CD4-positive, alpha-beta memory T cell (primary cell): ENCODE measurements at regions not wholly inside any gene's neighbourhood (a gene's known extent, or its start where the extent isn't known, plus 50 kb on each side); places are given as distances from the start of the nearest gene placed in this dataset.

ENCODE experiments used
- CTCF ChIA-PET: fragments of 350-600 bp; sonication (Branson Sonifier 250); formaldehyde crosslinking; loops from one replicate; lab custom pipeline; 2021; ENCODE audit warnings: inconsistent platforms; ENCODE audit not compliant: partially characterized antibody; lab: Charles Lee
- POLR2A ChIA-PET: fragments of 350-600 bp; sonication (Branson Sonifier 250); formaldehyde crosslinking; loops from one replicate; lab custom pipeline; 2021; ENCODE audit not compliant: partially characterized antibody; lab: Charles Lee
- DNase-seq, 5 donors: peaks; one replicate each; pipeline versions ENCODE4 v3.0.0 to v3.0.0-alpha.2; 2020 to 2022; ENCODE audit warnings: mixed read lengths in 1 of 5
- H3K27ac ChIP-seq: one replicate; pipeline ENCODE4 v1.7.0; 2013; ENCODE audit warnings: low read depth, low read length
- H3K27me3 ChIP-seq: 2 replicates; pipeline ENCODE4 v1.7.0; 2013; ENCODE audit warnings: mild to moderate bottlenecking, low read length, moderate library complexity; ENCODE audit not compliant: insufficient read depth
- H3K36me3 ChIP-seq: 2 replicates; pipeline ENCODE4 v1.7.0; 2013; ENCODE audit warnings: mild to moderate bottlenecking, low read length, moderate library complexity; ENCODE audit not compliant: insufficient read depth
- H3K4me1 ChIP-seq: 2 replicates; pipeline ENCODE4 v1.7.0; 2013; ENCODE audit warnings: mild to moderate bottlenecking, low read length, moderate library complexity; ENCODE audit not compliant: insufficient read depth
- H3K4me3 ChIP-seq, 2 donors: one replicate each; pipeline ENCODE4 v1.7.0; 2013; ENCODE audit warnings: low read length in 2 of 2, mild to moderate bottlenecking in 1 of 2
- H3K9me3 ChIP-seq, 2 donors: one replicate each; pipeline ENCODE4 v1.7.0; 2013; ENCODE audit warnings: low read length in 2 of 2, control low read depth in 1 of 2; ENCODE audit not compliant: control insufficient read depth in 1 of 2
- H3K27ac Mint-ChIP-seq, 7 donors: one replicate each; pipeline ENCODE4 v1.8.0; 2020 to 2021; ENCODE audit warnings: mixed read lengths in 7 of 7, mild to moderate bottlenecking in 6 of 7, inconsistent platforms in 3 of 7, moderate library complexity in 3 of 7
- H3K27me3 Mint-ChIP-seq, 2 donors: one replicate each; pipeline ENCODE4 v1.8.0; 2020 to 2021; ENCODE audit warnings: mixed read lengths in 2 of 2
- H3K36me3 Mint-ChIP-seq, 2 donors: one replicate each; pipeline ENCODE4 v1.8.0; 2020 to 2021; ENCODE audit warnings: mixed read lengths in 2 of 2, inconsistent platforms in 1 of 2, mild to moderate bottlenecking in 1 of 2
- H3K4me1 Mint-ChIP-seq, 4 donors: one replicate each; pipeline ENCODE4 v1.8.0; 2020 to 2021; ENCODE audit warnings: mixed read lengths in 4 of 4, mild to moderate bottlenecking in 1 of 4
- H3K4me3 Mint-ChIP-seq, 8 donors: one replicate each; pipeline ENCODE4 v1.8.0; 2020 to 2021; ENCODE audit warnings: mixed read lengths in 8 of 8, mild to moderate bottlenecking in 7 of 8, moderate library complexity in 6 of 8, inconsistent platforms in 3 of 8
- H3K9me3 Mint-ChIP-seq, 8 donors: one replicate each; pipeline ENCODE4 v1.8.0; 2020 to 2021; ENCODE audit warnings: mixed read lengths in 8 of 8, mild to moderate bottlenecking in 5 of 8, inconsistent platforms in 3 of 8, moderate library complexity in 1 of 8
- intact Hi-C: fragments of 100-400 bp; cut with micrococcal nuclease; formaldehyde crosslinking; loops from one replicate; pipeline ENCODE4 v1.15.1; 2023

DNA sequence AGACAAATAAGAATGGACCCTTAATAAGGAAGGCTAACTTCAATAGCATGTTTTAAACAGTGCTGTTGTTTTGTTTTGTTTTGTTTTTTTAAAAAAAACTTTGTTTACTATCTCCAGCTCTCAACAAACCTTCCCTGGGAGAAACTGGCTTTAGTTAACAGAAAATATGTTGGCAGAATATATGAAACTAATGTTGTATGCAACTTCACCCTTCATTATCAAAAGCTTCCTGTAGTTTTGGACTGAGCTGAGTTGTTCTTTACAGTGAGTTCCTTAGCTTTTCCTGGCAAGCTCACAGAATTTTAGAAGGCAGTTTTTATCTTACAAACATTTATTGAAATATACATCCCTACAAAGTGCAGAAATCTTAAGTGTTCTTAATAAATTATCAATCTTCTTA is 2480.7 kb upstream of the PCDH20 start:
- Mint-ChIP-seq H3K4me3 (no peak overlapping the region), H3K27me3 (no peaks in the 10 kb centered on the region), H3K9me3 (peaks cover 0 to 15% (median 2%) of the 10 kb centered on the region in 8 donors), H3K36me3 (no peaks in the 10 kb centered on the region), H3K27ac (no peak overlapping the region), H3K4me1 (no peaks in the 10 kb centered on the region)
- no peak for DNase-seq
- Histone ChIP-seq H3K9me3 (no peaks in the 10 kb centered on the region), H3K27ac (no peak overlapping the region), H3K4me3 (no peak overlapping the region), H3K4me1 (no peaks in the 10 kb centered on the region), H3K27me3 (no peaks in the 10 kb centered on the region), H3K36me3 (no peaks in the 10 kb centered on the region)
- ChIA-PET CTCF (no interaction called here), POLR2A (no interaction called here)
- intact Hi-C loops = no loop called here

DNA sequence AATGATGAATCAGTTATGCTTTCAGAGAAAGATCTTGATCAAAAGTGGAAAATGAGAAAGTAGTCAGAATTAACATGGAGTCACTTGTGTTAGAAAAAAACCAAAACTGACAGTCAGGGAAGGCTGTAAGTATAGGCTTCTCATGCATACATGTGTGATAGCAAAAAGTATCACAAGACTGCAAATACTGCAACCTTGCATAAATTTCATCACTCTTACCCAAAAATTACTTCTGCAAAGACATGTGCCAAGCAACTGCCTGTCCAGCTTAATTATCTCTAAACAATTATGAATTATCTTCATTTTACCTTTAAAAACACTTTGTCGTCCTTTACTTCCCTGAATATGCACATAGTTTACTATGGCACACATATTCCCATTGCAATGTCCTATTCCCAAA is 2466.4 kb upstream of the PCDH20 start:
- Mint-ChIP-seq H3K4me1 (no peaks in the 10 kb centered on the region), H3K36me3 (no peaks in the 10 kb centered on the region), H3K27ac (no peak overlapping the region), H3K4me3 (no peak overlapping the region), H3K27me3 (no peaks in the 10 kb centered on the region), H3K9me3 (peaks cover 0 to 12% (median 4%) of the 10 kb centered on the region in 8 donors)
- ChIA-PET CTCF (no interaction called here), POLR2A (no interaction called here)
- no peaks in the 10 kb centered on the region for H3K4me1 ChIP-seq
- no peaks in the 10 kb centered on the region for H3K9me3 ChIP-seq
- H3K36me3 ChIP-seq = no peaks in the 10 kb centered on the region
- intact Hi-C loops = no loop called here
- H3K27ac ChIP-seq = no peak overlapping the region
- no peak overlapping the region for H3K4me3 ChIP-seq
- no peaks in the 10 kb centered on the region for H3K27me3 ChIP-seq
- DNase-seq = no peak

DNA sequence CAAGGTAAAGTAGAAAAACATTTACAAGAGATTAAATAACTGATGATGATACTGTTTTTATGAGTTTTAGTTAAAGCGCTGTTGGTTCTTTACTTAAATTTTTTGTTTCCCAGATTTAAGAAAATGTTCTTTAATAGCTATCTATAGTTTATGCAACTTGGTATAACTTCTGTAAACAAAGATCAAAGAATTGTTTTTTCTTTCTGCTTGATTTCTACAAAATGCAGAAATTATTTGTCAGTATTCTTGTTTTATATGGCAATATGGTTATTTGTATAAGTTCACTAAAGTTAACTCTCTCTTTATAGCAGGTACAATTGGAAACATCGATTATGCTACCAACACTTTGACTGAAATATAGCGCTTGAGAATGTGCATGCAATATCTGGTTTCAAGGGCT is 2465.1 kb upstream of the PCDH20 start:
- H3K4me1 ChIP-seq = no peaks in the 10 kb centered on the region
- H3K4me3 ChIP-seq = no peak overlapping the region
- Mint-ChIP-seq H3K4me1 (no peaks in the 10 kb centered on the region), H3K9me3 (peaks cover 3 to 18% (median 7%) of the 10 kb centered on the region in 8 donors), H3K4me3 (no peak overlapping the region), H3K36me3 (no peaks in the 10 kb centered on the region), H3K27ac (no peak overlapping the region), H3K27me3 (no peaks in the 10 kb centered on the region)
- no peaks in the 10 kb centered on the region for H3K9me3 ChIP-seq
- H3K27me3 ChIP-seq = no peaks in the 10 kb centered on the region
- intact Hi-C loops = no loop called here
- no peaks in the 10 kb centered on the region for H3K36me3 ChIP-seq
- no peak for DNase-seq
- H3K27ac ChIP-seq = no peak overlapping the region
- ChIA-PET POLR2A (no interaction called here), CTCF (no interaction called here)

DNA sequence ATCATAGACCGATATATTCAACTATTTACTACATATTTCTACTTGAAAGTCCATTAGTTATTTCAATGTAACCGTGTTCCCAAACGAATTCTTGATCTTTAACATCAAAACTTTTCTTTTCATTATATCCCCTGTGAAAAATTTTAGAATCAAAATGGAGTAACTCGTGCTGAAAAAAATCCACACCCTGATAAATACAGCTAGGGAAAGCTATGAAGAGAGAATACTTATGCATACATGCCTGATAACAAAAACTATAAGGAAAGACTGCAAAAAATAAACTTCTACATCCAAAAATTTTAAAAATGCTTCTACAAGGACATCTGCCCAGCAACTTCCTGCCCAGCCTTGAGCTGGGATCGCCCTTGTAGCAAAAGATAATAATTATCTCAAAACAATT is 2458.3 kb upstream of the PCDH20 start:
- H3K36me3 Mint-ChIP-seq = peaks cover 0 to 3% of the 10 kb centered on the region in 2 donors
- intact Hi-C loops = no loop called here
- CTCF ChIA-PET = no interaction called here
- no peak overlapping the region for H3K4me3 ChIP-seq
- no peaks in the 10 kb centered on the region for H3K27me3 Mint-ChIP-seq
- no peaks in the 10 kb centered on the region for H3K27me3 ChIP-seq
- H3K9me3 Mint-ChIP-seq = peaks cover 4 to 20% (median 10%) of the 10 kb centered on the region in 8 donors
- H3K9me3 ChIP-seq = no peaks in the 10 kb centered on the region
- no peak for DNase-seq
- H3K4me1 Mint-ChIP-seq = no peaks in the 10 kb centered on the region
- no peak overlapping the region for H3K27ac ChIP-seq
- H3K36me3 ChIP-seq = no peaks in the 10 kb centered on the region
- POLR2A ChIA-PET = no interaction called here
- no peak overlapping the region for H3K27ac Mint-ChIP-seq
- H3K4me1 ChIP-seq = no peaks in the 10 kb centered on the region
- no peak overlapping the region for H3K4me3 Mint-ChIP-seq

DNA sequence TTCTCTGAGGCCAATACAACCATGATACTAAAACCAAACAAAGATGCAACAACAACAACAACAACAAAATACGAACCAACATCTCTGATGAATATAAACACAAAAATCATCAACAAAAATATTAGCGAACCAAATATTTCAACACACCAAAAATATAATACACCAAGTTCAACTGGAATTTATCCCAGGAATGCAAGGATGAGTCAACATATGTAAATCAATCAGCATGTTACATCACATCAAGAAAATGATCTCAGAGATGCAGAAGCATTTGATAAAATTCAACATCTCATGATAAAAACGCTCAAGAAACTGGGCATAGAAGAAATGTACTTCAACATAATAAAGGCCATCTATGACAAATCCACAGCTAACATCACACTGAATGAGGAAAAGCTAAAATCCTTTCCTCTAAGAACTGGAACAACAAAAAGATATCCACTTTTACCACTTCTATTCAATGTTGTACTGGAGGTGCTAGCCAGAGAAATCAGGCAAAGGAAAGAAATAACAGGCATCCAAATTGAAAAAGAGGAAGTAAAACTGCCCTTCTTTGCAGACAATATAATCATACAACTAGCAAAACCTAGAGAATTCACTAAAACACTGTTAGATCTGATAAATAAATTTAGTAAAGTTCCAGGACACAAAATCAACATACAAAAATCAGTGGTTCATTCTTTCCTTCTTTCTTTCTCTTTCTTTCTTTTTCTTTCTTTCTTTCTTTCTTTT is 2448.7 kb upstream of the PCDH20 start:
- Histone ChIP-seq H3K27me3 (no peaks in the 10 kb centered on the region), H3K36me3 (no peaks in the 10 kb centered on the region), H3K9me3 (no peaks in the 10 kb centered on the region), H3K4me1 (no peaks in the 10 kb centered on the region), H3K4me3 (no peak overlapping the region), H3K27ac (no peak overlapping the region)
- peaks cover 0 to 1% (median 0%) of the 10 kb centered on the region in 4 donors for H3K4me1 Mint-ChIP-seq
- intact Hi-C loops = no loop called here
- H3K9me3 Mint-ChIP-seq = peaks cover 0 to 22% (median 11%) of the 10 kb centered on the region in 8 donors
- DNase-seq = no peak
- H3K36me3 Mint-ChIP-seq = no peaks in the 10 kb centered on the region
- ChIA-PET POLR2A (no interaction called here), CTCF (no interaction called here)
- H3K27me3 Mint-ChIP-seq = no peaks in the 10 kb centered on the region
- H3K4me3 Mint-ChIP-seq = no peak overlapping the region
- no peak overlapping the region for H3K27ac Mint-ChIP-seq

DNA sequence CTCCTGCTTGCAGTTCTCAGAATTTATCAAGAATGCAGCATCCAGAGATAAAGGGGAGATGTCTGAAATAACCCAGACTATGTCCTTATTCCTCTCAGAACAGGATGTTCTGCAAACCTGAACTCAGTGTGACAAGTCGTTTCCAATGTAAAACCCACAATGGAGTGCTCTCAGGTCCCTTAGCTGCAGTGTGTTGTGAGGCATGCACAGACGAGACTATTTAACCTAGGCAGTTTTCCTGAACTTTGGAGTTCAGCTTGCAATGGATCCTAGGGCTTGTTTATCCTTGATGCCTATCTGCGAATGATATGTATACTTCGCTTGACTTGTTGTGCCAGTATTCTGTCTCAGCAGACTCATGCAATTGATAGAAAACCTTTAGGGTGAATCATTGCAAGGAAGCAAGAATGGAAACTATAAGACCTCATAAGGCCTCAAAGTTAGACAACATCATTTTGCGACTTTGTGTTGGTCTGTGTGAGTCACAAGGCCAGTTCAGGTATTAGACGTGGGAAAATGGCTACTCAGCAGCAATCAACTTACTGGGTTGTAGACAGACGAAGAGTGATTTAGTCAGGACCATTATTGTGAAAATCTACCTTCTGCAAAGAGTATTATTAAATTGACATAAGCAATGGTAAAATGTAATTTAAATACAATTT is 2439.9 kb upstream of the PCDH20 start:
- H3K27ac Mint-ChIP-seq = no peak overlapping the region
- Histone ChIP-seq H3K36me3 (no peaks in the 10 kb centered on the region), H3K9me3 (no peaks in the 10 kb centered on the region), H3K27ac (no peak overlapping the region), H3K4me1 (no peaks in the 10 kb centered on the region), H3K27me3 (no peaks in the 10 kb centered on the region), H3K4me3 (no peak overlapping the region)
- H3K4me3 Mint-ChIP-seq = no peak overlapping the region
- DNase-seq = no peak
- POLR2A ChIA-PET = no interaction called here
- H3K27me3 Mint-ChIP-seq = no peaks in the 10 kb centered on the region
- CTCF ChIA-PET = no interaction called here
- H3K4me1 Mint-ChIP-seq = no peaks in the 10 kb centered on the region
- intact Hi-C loops = no loop called here
- peaks cover 0 to 6% (median 3%) of the 10 kb centered on the region in 8 donors for H3K9me3 Mint-ChIP-seq
- H3K36me3 Mint-ChIP-seq = no peaks in the 10 kb centered on the region

DNA sequence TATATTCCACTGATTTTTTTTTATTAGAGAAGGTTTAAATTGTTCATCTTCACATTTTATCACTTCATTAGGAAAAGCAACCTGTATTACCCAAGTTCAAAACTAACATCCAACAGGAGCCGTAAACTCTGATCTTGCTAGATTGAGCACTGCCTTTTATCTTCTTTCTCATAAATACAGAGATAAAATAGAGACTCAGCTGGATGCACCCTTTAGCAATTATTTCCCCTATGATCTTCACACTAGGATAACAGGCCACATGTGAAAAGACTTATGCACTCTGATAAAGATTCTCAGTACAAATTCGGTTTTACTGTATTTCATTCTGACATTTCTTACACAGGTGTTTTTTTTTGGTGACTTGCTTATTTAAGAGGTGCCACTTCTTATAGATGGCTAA is 2438.2 kb upstream of the PCDH20 start:
- H3K4me3 ChIP-seq = no peak overlapping the region
- no peaks in the 10 kb centered on the region for H3K4me1 ChIP-seq
- Mint-ChIP-seq H3K27me3 (no peaks in the 10 kb centered on the region), H3K27ac (no peak overlapping the region), H3K4me1 (no peaks in the 10 kb centered on the region), H3K9me3 (peaks cover 0 to 5% (median 0%) of the 10 kb centered on the region in 8 donors), H3K4me3 (no peak overlapping the region), H3K36me3 (no peaks in the 10 kb centered on the region)
- intact Hi-C loops = no loop called here
- POLR2A ChIA-PET = no interaction called here
- no peaks in the 10 kb centered on the region for H3K27me3 ChIP-seq
- no peaks in the 10 kb centered on the region for H3K36me3 ChIP-seq
- CTCF ChIA-PET = no interaction called here
- no peak for DNase-seq
- H3K27ac ChIP-seq = no peak overlapping the region
- no peaks in the 10 kb centered on the region for H3K9me3 ChIP-seq
